HG03135 (cell line): ENCODE measurements at regions not wholly inside any gene's neighbourhood (a gene's known extent, or its start where the extent isn't known, plus 50 kb on each side); places are given as distances from the start of the nearest gene placed in this dataset.

Source experiments
- ATAC-seq: cut with Tn5 transposase; IDR thresholded peaks from one replicate; pipeline ENCODE4 v1.9.1; 2021; ENCODE audit warnings: mild to moderate bottlenecking, moderate library complexity; ENCODE audit not compliant: unreplicated experiment

DNA sequence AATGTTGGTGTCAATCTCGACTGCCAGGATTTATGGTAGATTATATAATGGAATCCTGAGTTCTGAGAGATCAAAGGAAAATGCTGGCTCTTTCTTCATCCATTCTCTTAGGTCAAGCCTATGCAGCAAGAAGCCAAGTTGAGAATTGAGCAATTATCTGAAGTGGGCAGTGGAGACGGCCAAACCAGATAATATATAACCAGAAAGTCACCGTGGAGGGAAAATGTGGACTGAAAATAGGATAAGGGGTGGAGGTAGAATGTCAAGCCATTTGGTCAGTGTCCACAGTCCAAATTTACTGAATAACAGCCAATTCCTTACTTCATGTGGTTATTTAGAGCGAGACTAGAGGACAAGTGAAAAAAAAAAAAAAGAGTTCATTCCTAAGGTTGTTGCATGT, 107.8 kb upstream of the ESR1 start:
- ATAC-seq = no peak

- peak; percentile 67 for ATAC-seq
Observed at GRCh38 chr6:151701911-151702562, 105.4 kb upstream of the ESR1 start.

DNA sequence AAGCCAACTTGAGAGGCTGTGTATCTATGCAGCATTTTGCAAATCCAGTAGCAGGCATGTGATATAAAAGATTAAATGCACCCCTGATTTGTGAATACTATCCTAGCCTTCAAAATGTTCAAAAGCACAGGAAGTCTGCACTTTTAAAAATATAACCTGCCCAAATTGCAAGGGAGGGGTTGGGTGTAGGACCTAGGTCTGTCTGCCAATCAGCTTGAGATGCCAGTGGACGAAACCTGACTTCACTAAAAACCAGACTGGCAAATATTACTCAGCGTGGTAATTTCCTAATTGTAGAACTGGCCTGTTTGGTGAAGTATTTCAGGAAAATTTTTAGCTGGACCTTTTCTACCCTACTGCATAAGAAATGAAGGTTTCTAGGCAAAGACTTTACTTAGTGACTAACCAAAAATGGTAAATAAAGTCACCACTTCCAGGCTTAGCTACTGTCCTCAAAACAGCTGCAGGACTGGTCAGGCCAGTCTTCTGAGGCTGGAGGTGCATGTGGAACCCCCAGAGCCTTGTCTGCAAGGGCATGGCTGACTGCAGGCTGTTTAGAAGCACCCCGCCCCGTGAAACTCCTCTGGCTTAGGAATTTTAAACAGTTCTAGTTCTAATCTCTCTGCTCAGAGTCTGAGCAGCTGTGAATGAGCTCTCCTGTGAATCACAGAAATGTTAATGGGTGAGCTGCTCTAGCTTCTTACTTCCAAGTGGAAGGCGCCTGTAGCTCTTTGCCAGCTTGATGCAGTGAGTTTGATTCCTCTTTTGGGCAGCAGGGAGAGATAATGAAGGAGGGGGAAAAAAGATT, 104.4 kb upstream of the ESR1 start:
- ATAC-seq = no peak

GRCh38 chr6:151704383-151704782, 103.1 kb upstream of the ESR1 start:
- ATAC-seq = no peak

DNA sequence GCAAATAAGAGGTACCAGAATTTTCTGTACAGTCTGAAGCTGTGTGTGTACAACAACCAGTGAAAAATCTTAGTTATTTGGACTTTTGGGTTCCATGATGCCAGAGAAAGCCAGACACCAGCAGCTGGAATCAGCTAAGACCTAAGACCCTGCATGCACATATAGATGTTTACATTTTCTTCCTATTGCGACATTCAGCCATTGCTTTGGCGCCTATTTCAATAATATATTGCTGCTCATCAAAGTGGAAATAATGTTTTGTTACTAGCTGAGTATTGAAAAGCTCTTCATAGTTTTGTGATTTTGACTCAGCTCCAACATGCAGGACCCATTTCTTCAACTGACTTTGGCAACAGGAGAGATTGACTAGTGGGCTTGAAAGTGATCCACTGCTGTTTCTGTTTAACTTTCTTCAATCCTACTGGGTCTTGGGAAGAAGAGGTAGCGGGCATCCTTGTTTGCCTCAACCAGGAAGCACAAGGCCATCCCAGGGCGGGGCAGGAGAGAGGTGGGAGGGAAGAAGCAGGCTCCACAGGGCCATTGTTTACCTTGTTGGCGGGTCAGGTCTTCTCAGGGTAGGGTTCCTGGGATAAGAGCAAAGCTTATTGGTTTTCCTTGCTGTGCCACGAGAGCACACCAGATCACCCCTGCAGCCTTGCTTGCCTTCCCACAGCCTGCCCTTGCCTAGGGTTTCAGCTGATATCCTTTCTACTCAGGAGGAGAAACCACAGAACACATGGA, 101.3 kb upstream of the ESR1 start:
- ATAC-seq = no peak

GRCh38 chr6:151709329-151709728, 98.2 kb upstream of the ESR1 start:
- no peak for ATAC-seq

- ATAC-seq = no peak
Observed at GRCh38 chr6:151716526-151716932, 91.0 kb upstream of the ESR1 start.

- no peak for ATAC-seq
Observed at GRCh38 chr6:151719070-151719469, 88.4 kb upstream of the ESR1 start.

DNA sequence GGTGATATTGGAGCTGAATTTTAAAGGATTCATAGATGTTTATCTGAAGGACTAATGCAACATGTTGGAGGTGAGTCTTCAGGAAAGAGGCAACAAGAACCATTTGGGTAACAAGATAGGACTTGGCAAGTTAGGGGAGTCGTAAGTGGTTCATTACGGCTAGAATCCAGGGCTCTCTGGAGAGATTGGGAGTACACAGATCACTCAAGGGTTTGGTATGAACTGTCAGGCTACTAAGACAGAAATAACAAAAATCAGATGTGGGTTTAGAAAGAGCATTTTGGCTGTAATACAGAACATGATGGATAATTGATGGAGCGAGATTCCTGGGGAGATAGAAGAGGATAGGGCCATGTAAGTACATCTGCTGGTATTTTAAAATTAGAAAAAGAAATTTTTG, 86.3 kb upstream of the ESR1 start:
- no peak for ATAC-seq

DNA sequence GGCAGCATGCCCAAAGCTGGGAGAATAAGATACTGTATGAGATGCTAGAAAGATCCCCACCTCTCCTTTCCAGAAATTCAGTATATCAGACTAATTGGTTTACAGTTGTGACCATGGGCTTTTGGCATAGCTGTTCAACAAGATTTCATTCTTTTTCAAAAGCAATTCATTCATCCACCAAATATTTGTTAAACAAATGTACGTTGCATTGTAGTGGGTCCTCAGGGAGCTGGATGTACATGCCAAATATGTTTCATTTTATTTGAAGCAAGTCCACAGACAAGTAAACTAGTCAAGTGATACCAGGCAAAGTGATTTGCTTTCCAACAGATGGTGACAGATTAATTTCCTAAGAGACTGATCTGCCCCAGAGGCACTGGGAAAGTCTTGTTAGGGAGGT, 85.8 kb upstream of the ESR1 start:
- ATAC-seq = no peak

DNA sequence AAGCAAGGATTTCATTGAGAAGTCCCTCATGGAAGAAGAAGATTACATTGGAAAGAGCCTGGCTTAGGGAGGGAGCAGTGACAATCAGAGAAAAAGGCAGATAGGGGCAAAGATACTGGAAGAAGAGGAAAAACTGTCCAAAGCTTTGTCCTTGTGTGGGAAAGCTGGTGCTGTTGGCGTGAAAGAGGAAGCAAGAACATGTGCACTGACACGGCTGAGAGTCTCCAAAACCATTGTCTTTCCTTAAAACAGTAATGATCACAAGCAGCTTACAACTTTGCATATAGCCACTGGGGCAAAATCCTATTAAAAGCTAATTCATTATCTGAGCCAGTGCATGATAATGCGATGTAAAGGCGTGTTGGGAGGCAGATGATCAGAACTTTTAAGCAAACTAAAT, 85.1 kb upstream of the ESR1 start:
- ATAC-seq = no peak

DNA sequence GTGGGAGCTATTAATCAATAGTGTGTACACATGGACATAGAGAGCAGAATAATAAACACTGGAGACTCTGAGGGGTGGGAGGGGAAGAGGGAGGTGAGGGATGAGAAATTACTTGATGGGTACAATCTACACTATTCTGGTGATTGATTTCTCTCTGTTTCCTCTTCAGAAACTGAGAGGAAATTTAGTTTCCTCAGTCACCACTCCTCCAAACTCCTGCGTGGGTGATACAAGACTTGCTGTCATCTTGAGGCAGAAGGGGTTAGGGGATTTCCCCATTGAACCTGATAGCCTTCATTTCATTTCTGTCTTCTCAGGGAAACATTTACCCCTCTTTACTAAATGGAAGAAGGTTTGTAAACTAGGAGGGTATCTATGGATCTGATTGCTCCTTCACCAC, 84.3 kb upstream of the ESR1 start:
- peak; percentile 51 for ATAC-seq

DNA sequence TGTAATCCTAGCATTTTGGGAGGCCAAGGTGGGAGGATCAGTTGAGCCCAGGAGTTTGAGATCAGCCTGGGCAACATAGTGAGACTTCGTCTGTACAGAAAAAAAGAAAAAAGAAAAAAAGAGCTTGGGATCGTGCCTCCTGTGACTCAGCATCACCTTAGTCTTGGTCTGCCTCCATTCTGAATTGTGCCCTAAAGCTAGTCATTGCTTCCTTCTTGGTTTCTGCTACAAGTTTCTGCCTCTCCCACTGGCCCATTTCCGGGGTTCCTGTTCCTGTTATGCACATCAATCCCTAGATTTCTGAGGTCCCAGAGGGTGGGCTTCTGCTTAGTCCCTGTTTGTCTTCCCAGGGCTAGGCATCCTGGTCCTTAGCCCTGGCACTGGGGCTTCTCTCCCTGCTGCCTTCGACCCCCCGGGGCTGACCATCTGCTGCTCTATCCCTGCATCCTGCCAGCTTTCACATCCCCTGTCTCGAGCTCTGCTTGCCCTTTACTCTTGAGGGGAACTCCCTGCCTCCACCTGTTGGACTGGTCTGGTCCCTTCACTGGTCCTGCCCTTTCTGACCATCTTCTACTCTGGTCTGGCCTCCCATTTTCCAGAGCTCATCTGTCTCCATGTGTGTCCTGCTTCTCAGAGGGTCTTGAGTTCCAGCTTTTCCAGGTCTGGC, 77.5 kb upstream of the ESR1 start:
- ATAC-seq = no peak

- ATAC-seq = no peak
Observed at GRCh38 chr6:151730496-151730870, 77.0 kb upstream of the ESR1 start.

- ATAC-seq = no peak
Observed at GRCh38 chr6:151731313-151731712, 76.2 kb upstream of the ESR1 start.

GRCh38 chr6:151733680-151734320, 73.7 kb upstream of the ESR1 start:
- ATAC-seq = no peak

- ATAC-seq = no peak
Observed at GRCh38 chr6:151738267-151738666, 69.2 kb upstream of the ESR1 start.

- ATAC-seq = no peak
Observed at GRCh38 chr6:151738960-151739359, 68.5 kb upstream of the ESR1 start.

GRCh38 chr6:151740820-151741219, 66.7 kb upstream of the ESR1 start:
- no peak for ATAC-seq

DNA sequence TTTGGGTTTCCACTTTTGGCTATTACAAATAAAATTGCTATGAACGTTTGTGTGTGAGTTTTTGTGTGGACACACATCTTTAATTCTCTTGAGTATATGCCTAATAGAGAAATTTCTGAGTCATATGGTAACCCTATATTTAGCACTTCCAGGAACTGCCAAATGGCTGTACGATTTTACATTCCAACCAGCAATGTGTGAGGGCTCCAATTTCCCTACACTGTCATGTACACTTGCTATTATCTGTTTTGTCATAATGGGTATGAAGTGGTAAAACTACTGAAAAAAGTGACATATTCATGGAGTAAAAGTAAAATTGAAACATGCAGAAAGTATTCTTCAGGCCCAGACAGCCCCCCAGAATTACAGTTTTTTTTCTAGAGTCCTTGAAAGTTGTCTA, 59.6 kb upstream of the ESR1 start:
- ATAC-seq = no peak

GRCh38 chr6:151749341-151749740, 58.1 kb upstream of the ESR1 start:
- ATAC-seq = no peak
